H1 (cell line): ENCODE measurements at regions not wholly inside any gene's neighbourhood (a gene's known extent, or its start where the extent isn't known, plus 50 kb on each side); places are given as distances from the start of the nearest gene placed in this dataset.

Experiments
- CEBPB ChIP-seq: IDR thresholded peaks from 2 replicates; pipeline ENCODE4 v1.6.1; 2012; ENCODE audit warnings: low read depth, low read length
- EZH2 ChIP-seq: fragments of 200-600 bp; sonication (generic); IDR thresholded peaks from 2 replicates; pipeline ENCODE4 v1.7.1; 2012; ENCODE audit warnings: low read depth, mild to moderate bottlenecking, moderate library complexity, low read length, inconsistent platforms; ENCODE audit not compliant: severe bottlenecking
- POLR2A ChIP-seq, 2 experiments: IDR thresholded peaks; 1 replicate in 1 of 2; 2 replicates in 1 of 2; pipeline ENCODE4 v1.6.1; 2011; ENCODE audit warnings: low read depth in 2 of 2, low read length in 2 of 2, mild to moderate bottlenecking in 2 of 2; ENCODE audit errors: control extremely low read depth in 1 of 2
- POLR2AphosphoS5 ChIP-seq: IDR thresholded peaks from 2 replicates; pipeline ENCODE4 v1.6.1; 2011; ENCODE audit warnings: low read depth, low read length
- RFX5 ChIP-seq: IDR thresholded peaks from 2 replicates; pipeline ENCODE4 v1.6.1; 2011; ENCODE audit warnings: low read depth, low read length, improper control_type of control experiment, borderline replicate concordance

- TF ChIP-seq EZH2 (no peak), POLR2AphosphoS5 (no peak), CEBPB (no peak), RFX5 (no peak), POLR2A (IDR thresholded peaks at IDR 0.05; ENCODE audit: control extremely low read depth in 1 of 2, low read depth in 2 of 2, low read length in 2 of 2) (no peak)
These were observed 905.7 kb downstream of the PLA2G4A start for GRCh38 chr1:187734427-187734826.
